WTC11 (cell line): ENCODE measurements at regions not wholly inside any gene's neighbourhood (a gene's known extent, or its start where the extent isn't known, plus 50 kb on each side); places are given as distances from the start of the nearest gene placed in this dataset.
"Not testable (repeated sequence)": the region's sequence is repeated elsewhere in the genome, so short reads cannot be mapped to it uniquely, and the experiment has no call there.

Source experiments
- ATAC-seq: fragments of 200-7000 bp; cut with Tn5 transposase; 2 replicates; pipeline ENCODE4 v1.10.0; 2021; ENCODE audit warnings: mild to moderate bottlenecking, moderate library complexity
- CTCF ChIA-PET: fragments of 300-600 bp; sonication (Branson Sonifier 250); formaldehyde crosslinking; loops from one replicate; lab custom pipeline; 2021; ENCODE audit warnings: antibody characterized with exemption; lab: Charles Lee
- POLR2A ChIA-PET: fragments of 350-600 bp; sonication (Branson Sonifier 250); formaldehyde crosslinking; loops from one replicate; lab custom pipeline; 2021; ENCODE audit warnings: antibody characterized with exemption; lab: Charles Lee
- DNase-seq: peaks from one replicate; pipeline ENCODE4 v3.0.0; 2021; ENCODE audit warnings: low spot score
- H3K27ac Mint-ChIP-seq: 2 replicates; pipeline ENCODE4 v1.8.0; 2021; ENCODE audit warnings: mixed read lengths
- H3K27me3 Mint-ChIP-seq: 2 replicates; pipeline ENCODE4 v1.8.0; 2021; ENCODE audit warnings: low read depth, mild to moderate bottlenecking, moderate library complexity, mixed read lengths
- H3K36me3 Mint-ChIP-seq: 2 replicates; pipeline ENCODE4 v1.8.0; 2021; ENCODE audit warnings: mixed read lengths
- H3K4me1 Mint-ChIP-seq: 2 replicates; pipeline ENCODE4 v1.8.0; 2022; ENCODE audit warnings: mixed read lengths
- H3K4me3 Mint-ChIP-seq: 2 replicates; pipeline ENCODE4 v1.8.0; 2021; ENCODE audit warnings: mild to moderate bottlenecking, moderate library complexity, mixed read lengths
- H3K9me3 Mint-ChIP-seq: 2 replicates; pipeline ENCODE4 v1.8.0; 2021; ENCODE audit warnings: mixed read lengths
- AR ChIP-seq: fragments of 250-450 bp; sonication (Bioruptor Pico); IDR thresholded peaks from 2 replicates; pipeline ENCODE4 v1.9.0; 2021; ENCODE audit warnings: mild to moderate bottlenecking
- CBFB ChIP-seq: sonication (generic); formaldehyde crosslinking; IDR thresholded peaks from 2 replicates; pipeline ENCODE4 v1.8.1; 2022; ENCODE audit warnings: mild to moderate bottlenecking, low read depth, missing genetic modification reagents
- ESRRA ChIP-seq: sonication (generic); formaldehyde crosslinking; IDR thresholded peaks from 2 replicates; pipeline ENCODE4 v1.8.1; 2022; ENCODE audit warnings: mild to moderate bottlenecking, missing genetic modification reagents, borderline replicate concordance
- FOXK1 ChIP-seq: sonication (generic); formaldehyde crosslinking; IDR thresholded peaks from 2 replicates; pipeline ENCODE4 v1.8.0; 2022; ENCODE audit warnings: mild to moderate bottlenecking, moderate library complexity, missing genetic modification reagents
- GABPB1 ChIP-seq: sonication (generic); formaldehyde crosslinking; IDR thresholded peaks from 2 replicates; pipeline ENCODE4 v1.8.1; 2023; ENCODE audit warnings: mild to moderate bottlenecking, missing genetic modification reagents
- GTF2I ChIP-seq: fragments of 250-450 bp; sonication (Bioruptor Pico); conservative IDR thresholded peaks from 2 replicates; pipeline ENCODE4 v1.4.0; 2021; ENCODE audit warnings: mild to moderate bottlenecking
- HMGXB4 ChIP-seq: sonication (generic); formaldehyde crosslinking; IDR thresholded peaks from 2 replicates; pipeline ENCODE4 v1.8.1; 2023; ENCODE audit warnings: mild to moderate bottlenecking, moderate library complexity, missing genetic modification reagents
- KAT7 ChIP-seq: sonication (generic); formaldehyde crosslinking; IDR thresholded peaks from 2 replicates; pipeline ENCODE4 v1.8.1; 2023; ENCODE audit warnings: missing genetic modification reagents, mild to moderate bottlenecking, borderline replicate concordance
- MXD4 ChIP-seq: fragments of 250-450 bp; sonication (Bioruptor Pico); IDR thresholded peaks from 2 replicates; pipeline ENCODE4 v1.8.0; 2021; ENCODE audit warnings: mild to moderate bottlenecking, moderate library complexity, borderline replicate concordance
- STAT6 ChIP-seq: sonication (generic); formaldehyde crosslinking; conservative IDR thresholded peaks from 2 replicates; pipeline ENCODE4 v1.8.1; 2023; ENCODE audit warnings: mild to moderate bottlenecking, low read depth, missing genetic modification reagents, moderate library complexity
- USF1 ChIP-seq: sonication (generic); formaldehyde crosslinking; IDR thresholded peaks from 2 replicates; pipeline ENCODE4 v1.8.0; 2022; ENCODE audit warnings: mild to moderate bottlenecking, missing genetic modification reagents
- ZNF121 ChIP-seq: sonication (generic); formaldehyde crosslinking; IDR thresholded peaks from 2 replicates; pipeline ENCODE4 v1.8.0; 2023; ENCODE audit warnings: missing genetic modification reagents
- ZNF263 ChIP-seq: sonication (generic); formaldehyde crosslinking; IDR thresholded peaks from 2 replicates; pipeline ENCODE4 v1.8.1; 2022; ENCODE audit warnings: low read depth, mild to moderate bottlenecking, moderate library complexity, missing genetic modification reagents
- ZNF396 ChIP-seq: fragments of 250-450 bp; sonication (Bioruptor Pico); IDR thresholded peaks from 2 replicates; pipeline ENCODE4 v1.8.0; 2021; ENCODE audit warnings: mild to moderate bottlenecking, moderate library complexity, borderline replicate concordance
- ZNF423 ChIP-seq: fragments of 250-450 bp; sonication (Bioruptor Pico); IDR thresholded peaks from 2 replicates; pipeline ENCODE4 v2.1.2; 2022; ENCODE audit warnings: mild to moderate bottlenecking, moderate library complexity
- ZNF512 ChIP-seq: sonication (generic); formaldehyde crosslinking; IDR thresholded peaks from 2 replicates; pipeline ENCODE4 v1.8.1; 2022; ENCODE audit warnings: missing genetic modification reagents, borderline replicate concordance
- ZSCAN18 ChIP-seq: fragments of 250-450 bp; sonication (Bioruptor Pico); IDR thresholded peaks from 2 replicates; pipeline ENCODE4 v2.1.2; 2022; ENCODE audit warnings: mild to moderate bottlenecking, moderate library complexity

GRCh38 chrX:53882331-53882730 is 161.9 kb downstream of the PHF8 start:
- Mint-ChIP-seq H3K9me3 (peaks cover 17% of the 10 kb centered on the region), H3K4me1 (no peaks in the 10 kb centered on the region), H3K27me3 (no peaks in the 10 kb centered on the region), H3K4me3 (no peak overlapping the region), H3K27ac (peak overlapping the region; percentile 42; the same call in 1 of the 2 replicates), H3K36me3 (no peaks in the 10 kb centered on the region)
- no peak for ATAC-seq
- DNase-seq, result no peak
- ChIA-PET POLR2A (no interaction called here), CTCF (no interaction called here)
- TF ChIP-seq GTF2I, result no peak
- TF ChIP-seq ESRRA (CRISPR knock-in tag), result no peak
- no peak for TF ChIP-seq AR (CRISPR knock-in tag)
- TF ChIP-seq ZNF423 (CRISPR knock-in tag), result no peak
- TF ChIP-seq ZNF512 (CRISPR knock-in tag), result no peak
- TF ChIP-seq MXD4 (CRISPR knock-in tag), result no peak
- peak; percentile 56 for TF ChIP-seq GABPB1 (CRISPR knock-in tag)

GRCh38 chrX:53880786-53881185 is 163.5 kb downstream of the PHF8 start:
- POLR2A ChIA-PET, H3K36me3 Mint-ChIP-seq, H3K4me3 Mint-ChIP-seq: not testable (repeated sequence)

GRCh38 chrX:53859890-53860289 is 173.4 kb upstream of the HUWE1 start:
- H3K27me3 Mint-ChIP-seq, result no peaks in the 10 kb centered on the region
- DNase-seq, result no peak
- peaks cover 15% of the 10 kb centered on the region for H3K4me1 Mint-ChIP-seq
- no peak for ATAC-seq
- H3K27ac Mint-ChIP-seq, result no peak overlapping the region
- ChIA-PET CTCF (interaction anchor here (0.6 kb wide), 1 partner anchor 103 kb away, joined by 4 read pairs; no protein-coding TSS in a partner anchor), POLR2A (no interaction called here)
- no peak overlapping the region for H3K4me3 Mint-ChIP-seq
- TF ChIP-seq ZSCAN18, result no peak
- TF ChIP-seq FOXK1 (CRISPR knock-in tag), result no peak
- TF ChIP-seq USF1, result no peak
- TF ChIP-seq CBFB, result no peak
- TF ChIP-seq ZNF396 (CRISPR knock-in tag), result no peak
- no peak for TF ChIP-seq HMGXB4 (CRISPR knock-in tag)
- no peak for TF ChIP-seq STAT6 (CRISPR knock-in tag)
- no peak for TF ChIP-seq ZNF512 (CRISPR knock-in tag)
- no peak for TF ChIP-seq ZNF263
- TF ChIP-seq ZNF121, result no peak
- no peak for TF ChIP-seq ZNF423 (CRISPR knock-in tag)
- TF ChIP-seq KAT7 (CRISPR knock-in tag), result no peak
- peaks cover 3% of the 10 kb centered on the region; the same call in 1 of the 2 replicates for H3K36me3 Mint-ChIP-seq
- H3K9me3 Mint-ChIP-seq, result peaks cover 9% of the 10 kb centered on the region; the same call in 1 of the 2 replicates

More at GRCh38 chrX:53880786-53881185, 163.5 kb downstream of the PHF8 start:
- DNase-seq, H3K27me3 Mint-ChIP-seq, H3K4me1 Mint-ChIP-seq, CTCF ChIA-PET, H3K27ac Mint-ChIP-seq, ATAC-seq: not testable (repeated sequence)
- peaks cover 33% of the 10 kb centered on the region for H3K9me3 Mint-ChIP-seq
